ENCODE measurements at regions not wholly inside any gene's neighbourhood (a gene's known extent, or its start where the extent isn't known, plus 50 kb on each side); places are given as distances from the start of the nearest gene placed in this dataset.

GRCh38 chr9:573691-574410 is 267.6 kb upstream of the DMRT1 start:
- Histone ChIP-seq H3K79me2 (ENCODE audit: insufficient read depth, low read length) (no peaks in the 10 kb centered on the region), H3K9me3 (ENCODE audit: low read length) (no peaks in the 10 kb centered on the region), H3K4me2 (ENCODE audit: low read depth, low read length) (no peak overlapping the region), H3K36me3 (replicated peaks in 1 of 2; ENCODE audit: control insufficient read depth in 1 of 2, insufficient read depth in 2 of 2, low read length in 2 of 2) (no peaks in the 10 kb centered on the region), H3K27ac (ENCODE audit: extremely low read length, insufficient read depth, low read length) (no peak overlapping the region), H3K27me3 (ENCODE audit: control insufficient read depth in 1 of 2, insufficient read depth in 2 of 2, low read length in 2 of 2) (no peaks in the 10 kb centered on the region), H2AFZ (ENCODE audit: low read length) (no peak overlapping the region), H3K4me3 (replicated peaks in 1 of 3; ENCODE audit: insufficient read depth in 1 of 3, low read depth in 2 of 3, low read length in 3 of 3) (no peak overlapping the region), H4K20me1 (ENCODE audit: insufficient read depth, low read length) (no peaks in the 10 kb centered on the region), H3K4me1 (ENCODE audit: insufficient read depth, low read length) (no peaks in the 10 kb centered on the region), H3K9ac (ENCODE audit: insufficient read depth, low read depth, low read length) (no peak overlapping the region)
- FAIRE-seq (no peak), DNase-seq (ENCODE audit: low spot score) (peak; percentile 9), ATAC-seq (no peak; the same call in 2 of the 3 replicates)
- in situ Hi-C loops (cut with HindIII; ENCODE audit: extremely low pct_ligation_motif_present, low pct_unique_long_range_greater_than_20kb): no loop called here
- intact Hi-C loops (cut with micrococcal nuclease; ENCODE audit: unreplicated experiment): no loop called here
- ChIA-PET POLR2A (no interaction called here), CTCF (ENCODE audit: low intra/inter-chr PET ratio, low total read pairs) (no interaction called here)
- BruUV-seq (replicated peaks): no TSS peak
- TF ChIP-seq FOXP1 (IDR thresholded peaks at IDR 0.05) (no peak), FOXP1 (CRISPR knock-in tag; IDR thresholded peaks at IDR 0.05) (no peak), ZZZ3 (CRISPR knock-in tag; IDR thresholded peaks at IDR 0.05; ENCODE audit: borderline replicate concordance) (no peak), ZNF3 (CRISPR knock-in tag; IDR thresholded peaks at IDR 0.05) (no peak), ZNF557 (CRISPR knock-in tag; IDR thresholded peaks at IDR 0.05) (no peak), KAT2B (IDR thresholded peaks at IDR 0.05; ENCODE audit: borderline replicate concordance, low read depth, low read length) (no peak), SKI (IDR thresholded peaks at IDR 0.05; ENCODE audit: partially characterized antibody) (no peak), AFF4 (CRISPR knock-in tag; IDR thresholded peaks at IDR 0.05) (no peak), ELF4 (CRISPR knock-in tag; IDR thresholded peaks at IDR 0.05; ENCODE audit: borderline replicate concordance) (no peak), ZBTB25 (CRISPR knock-in tag; IDR thresholded peaks at IDR 0.05) (no peak), ZFP1 (CRISPR knock-in tag; IDR thresholded peaks at IDR 0.05) (no peak), PHB2 (IDR thresholded peaks at IDR 0.05; ENCODE audit: partially characterized antibody) (no peak), SAP130 (CRISPR knock-in tag; IDR thresholded peaks at IDR 0.05; ENCODE audit: low read depth) (no peak), HNRNPH1 (optimal IDR thresholded peaks at IDR 0.05; ENCODE audit: low read depth, low read length) (no peak), KLF12 (CRISPR knock-in tag; IDR thresholded peaks at IDR 0.05; ENCODE audit: borderline replicate concordance) (no peak), HNF4G (IDR thresholded peaks at IDR 0.05; ENCODE audit: borderline replicate concordance, low read depth, low read length) (no peak), HNF4G (CRISPR knock-in tag; IDR thresholded peaks at IDR 0.05; ENCODE audit: borderline replicate concordance, low read depth) (no peak), TBP (CRISPR knock-in tag; IDR thresholded peaks at IDR 0.05) (no peak), ZNF709 (CRISPR knock-in tag; IDR thresholded peaks at IDR 0.05) (no peak), MYC (CRISPR knock-in tag; IDR thresholded peaks at IDR 0.05; ENCODE audit: borderline replicate concordance) (no peak)
- WGBS (ENCODE audit: low lambda C conversion rate): 40% methylated on average over 10 of the region's 10 CpGs

All from HepG2 (cell line).